Medulla oblongata (tissue), 1 donor: ENCODE measurements at regions not wholly inside any gene's neighbourhood (a gene's known extent, or its start where the extent isn't known, plus 50 kb on each side); places are given as distances from the start of the nearest gene placed in this dataset.

ENCODE experiments used
- DNase-seq: peaks from one replicate; pipeline ENCODE4 v3.0.0-alpha.2; 2015; ENCODE audit errors: extremely low spot score

GRCh38 chr19:28238270-28238820, 974.6 kb downstream of the UQCRFS1 start:
- no peak for DNase-seq

GRCh38 chr19:28235606-28236125, 977.3 kb downstream of the UQCRFS1 start:
- DNase-seq = no peak

GRCh38 chr19:28234637-28235036, 978.3 kb downstream of the UQCRFS1 start:
- DNase-seq = no peak

GRCh38 chr19:28228854-28229253, 984.1 kb downstream of the UQCRFS1 start:
- DNase-seq = no peak

- no peak for DNase-seq
These were observed 988.5 kb downstream of the UQCRFS1 start for GRCh38 chr19:28224441-28224840.

GRCh38 chr19:28221736-28222135, 991.2 kb downstream of the UQCRFS1 start:
- no peak for DNase-seq

GRCh38 chr19:28218728-28219127, 994.2 kb downstream of the UQCRFS1 start:
- no peak for DNase-seq

GRCh38 chr19:28217022-28217421, 995.9 kb downstream of the UQCRFS1 start:
- DNase-seq = no peak

- peak; percentile 8 for DNase-seq
These were observed 999.4 kb downstream of the UQCRFS1 start for GRCh38 chr19:28213470-28214082.

GRCh38 chr19:28210886-28211285, 1002.1 kb downstream of the UQCRFS1 start:
- no peak for DNase-seq

- DNase-seq = no peak
These were observed 1004.2 kb downstream of the UQCRFS1 start for GRCh38 chr19:28208745-28209144.

GRCh38 chr19:28207244-28207643, 1005.7 kb downstream of the UQCRFS1 start:
- DNase-seq = no peak

GRCh38 chr19:28201462-28201943, 1011.4 kb downstream of the UQCRFS1 start:
- no peak for DNase-seq

GRCh38 chr19:28199323-28199722, 1013.6 kb downstream of the UQCRFS1 start:
- no peak for DNase-seq

- DNase-seq = no peak
These were observed 1016.0 kb downstream of the UQCRFS1 start for GRCh38 chr19:28196961-28197360.

GRCh38 chr19:28196101-28196500, 1016.9 kb downstream of the UQCRFS1 start:
- no peak for DNase-seq

GRCh38 chr19:28185646-28186045, 1027.3 kb downstream of the UQCRFS1 start:
- DNase-seq = no peak

- no peak for DNase-seq
These were observed 1028.0 kb downstream of the UQCRFS1 start for GRCh38 chr19:28184997-28185396.

GRCh38 chr19:28176193-28176592, 1036.8 kb downstream of the UQCRFS1 start:
- DNase-seq = no peak

- DNase-seq = no peak
These were observed 1041.0 kb downstream of the UQCRFS1 start for GRCh38 chr19:28171983-28172382.

GRCh38 chr19:28170066-28170465, 1042.9 kb downstream of the UQCRFS1 start:
- no peak for DNase-seq

- DNase-seq = no peak
These were observed 1043.6 kb downstream of the UQCRFS1 start for GRCh38 chr19:28169168-28169887.

- no peak for DNase-seq
These were observed 1044.4 kb downstream of the UQCRFS1 start for GRCh38 chr19:28168557-28168956.
